Stimulated activated CD4-positive, alpha-beta T cell treated with anti-CD3 and anti-CD28 coated beads, Interleukin-4, amount 100 ng/mL, for 24 hours (primary cell): ENCODE measurements at regions not wholly inside any gene's neighbourhood (a gene's known extent, or its start where the extent isn't known, plus 50 kb on each side); places are given as distances from the start of the nearest gene placed in this dataset.
"Not testable (repeated sequence)": the region's sequence is repeated elsewhere in the genome, so short reads cannot be mapped to it uniquely, and the experiment has no call there.

Source experiments
- DNase-seq: peaks from one replicate; pipeline ENCODE4 v3.0.0-alpha.2; 2020

- DNase-seq = no peak
These were observed 103.8 kb upstream of the LANCL2 start for GRCh38 chr7:55261386-55261770.

GRCh38 chr7:55265328-55265727 lies 99.8 kb upstream of the LANCL2 start:
- not testable (repeated sequence) for DNase-seq

- DNase-seq = no peak
These were observed 99.1 kb upstream of the LANCL2 start for GRCh38 chr7:55265836-55266642.

- no peak for DNase-seq
These were observed 94.0 kb upstream of the LANCL2 start for GRCh38 chr7:55271069-55271626.

GRCh38 chr7:55271661-55272060 lies 93.5 kb upstream of the LANCL2 start:
- no peak for DNase-seq

- DNase-seq = no peak
These were observed 92.8 kb upstream of the LANCL2 start for GRCh38 chr7:55272328-55272727.

GRCh38 chr7:55273186-55273980 lies 91.8 kb upstream of the LANCL2 start:
- no peak for DNase-seq

GRCh38 chr7:55274156-55274555 lies 91.0 kb upstream of the LANCL2 start:
- DNase-seq = no peak

GRCh38 chr7:55275291-55276200 lies 89.6 kb upstream of the LANCL2 start:
- no peak for DNase-seq

- no peak for DNase-seq
These were observed 88.4 kb upstream of the LANCL2 start for GRCh38 chr7:55276572-55277295.

- no peak for DNase-seq
These were observed 87.2 kb upstream of the LANCL2 start for GRCh38 chr7:55277916-55278315.

GRCh38 chr7:55278321-55278720 lies 86.8 kb upstream of the LANCL2 start:
- no peak for DNase-seq

- DNase-seq = no peak
These were observed 85.9 kb upstream of the LANCL2 start for GRCh38 chr7:55279080-55279845.

- DNase-seq = peak; percentile 73
These were observed 85.1 kb upstream of the LANCL2 start for GRCh38 chr7:55280031-55280454.

- no peak for DNase-seq
These were observed 79.5 kb upstream of the LANCL2 start for GRCh38 chr7:55285665-55286064.

- DNase-seq = no peak
These were observed 78.5 kb upstream of the LANCL2 start for GRCh38 chr7:55286666-55287065.

- no peak for DNase-seq
These were observed 76.9 kb upstream of the LANCL2 start for GRCh38 chr7:55288070-55288824.

GRCh38 chr7:55296070-55296469 lies 69.1 kb upstream of the LANCL2 start:
- DNase-seq = no peak

- DNase-seq = no peak
These were observed 65.7 kb upstream of the LANCL2 start for GRCh38 chr7:55299273-55299967.

- no peak for DNase-seq
These were observed 61.9 kb upstream of the LANCL2 start for GRCh38 chr7:55303220-55303619.
